ENCODE measurements at regions not wholly inside any gene's neighbourhood (a gene's known extent, or its start where the extent isn't known, plus 50 kb on each side); places are given as distances from the start of the nearest gene placed in this dataset.

- TF ChIP-seq CTCF (IDR thresholded peaks at IDR 0.05): no peak
- ATAC-seq (ENCODE audit: poor library complexity): no peak
- intact Hi-C loops (cut with DNase I, micrococcal nuclease): no loop called here
- ChIA-PET CTCF (no interaction called here), POLR2A (no interaction called here)
- no peaks in the 10 kb centered on the region for H3K27me3 Mint-ChIP-seq
- no peaks in the 10 kb centered on the region for H3K4me1 Mint-ChIP-seq (ENCODE audit: low read depth)
- peaks cover 9% of the 10 kb centered on the region for H3K9me3 Mint-ChIP-seq
- H3K4me3 Mint-ChIP-seq: no peak overlapping the region
- H3K36me3 Mint-ChIP-seq (ENCODE audit: low read depth): no peaks in the 10 kb centered on the region
- Histone ChIP-seq H3K27ac (ENCODE audit: low read depth in 1 of 2, low read length in 2 of 2) (no peak overlapping the region), H3K36me3 (ENCODE audit: insufficient read depth, low read length) (no peaks in the 10 kb centered on the region), H3K9me3 (ENCODE audit: control insufficient read depth in 1 of 2, insufficient read depth in 1 of 2, low read length in 2 of 2) (no peaks in the 10 kb centered on the region), H3K27me3 (ENCODE audit: control insufficient read depth in 1 of 2, insufficient read depth in 2 of 2, low read length in 2 of 2) (no peaks in the 10 kb centered on the region), H3K4me3 (ENCODE audit: low read length) (no peak overlapping the region), H3K4me1 (ENCODE audit: insufficient read depth, low read length) (no peaks in the 10 kb centered on the region)
- DNase-seq: peak in 2 of 14 experiments; percentile 2 to 14
- no peak overlapping the region for H3K27ac Mint-ChIP-seq
Measured at GRCh38 chr14:83208341-83208740, 1674.7 kb upstream of the SEL1L start.

- peaks cover 18% of the 10 kb centered on the region for H3K9me3 Mint-ChIP-seq
- no peak overlapping the region for H3K27ac ChIP-seq (ENCODE audit: low read depth in 1 of 2, low read length in 2 of 2)
- H3K36me3 ChIP-seq (ENCODE audit: insufficient read depth, low read length): no peaks in the 10 kb centered on the region
- H3K4me3 Mint-ChIP-seq: no peak overlapping the region
- ChIA-PET CTCF (no interaction called here), POLR2A (no interaction called here)
- H3K4me1 Mint-ChIP-seq (ENCODE audit: low read depth): no peaks in the 10 kb centered on the region
- no peaks in the 10 kb centered on the region for H3K27me3 Mint-ChIP-seq
- H3K27me3 ChIP-seq (ENCODE audit: control insufficient read depth in 1 of 2, insufficient read depth in 2 of 2, low read length in 2 of 2): no peaks in the 10 kb centered on the region
- H3K4me1 ChIP-seq (ENCODE audit: insufficient read depth, low read length): no peaks in the 10 kb centered on the region
- H3K9me3 ChIP-seq (ENCODE audit: control insufficient read depth in 1 of 2, insufficient read depth in 1 of 2, low read length in 2 of 2): peaks cover under 1 to 3% of the 10 kb centered on the region in 2 experiments
- H3K36me3 Mint-ChIP-seq (ENCODE audit: low read depth): no peaks in the 10 kb centered on the region
- no peak overlapping the region for H3K27ac Mint-ChIP-seq
- no peak for DNase-seq
- TF ChIP-seq CTCF (IDR thresholded peaks at IDR 0.05): no peak
- no peak overlapping the region for H3K4me3 ChIP-seq (ENCODE audit: low read length)
- no peak for ATAC-seq (ENCODE audit: poor library complexity)
- intact Hi-C loops (cut with DNase I, micrococcal nuclease): no loop called here
Measured at GRCh38 chr14:83217492-83217891, 1683.8 kb upstream of the SEL1L start.

GRCh38 chr14:83247924-83248639 is 1714.4 kb upstream of the SEL1L start:
- Histone ChIP-seq H3K27me3 (ENCODE audit: control insufficient read depth in 1 of 2, insufficient read depth in 2 of 2, low read length in 2 of 2) (no peaks in the 10 kb centered on the region), H3K9me3 (ENCODE audit: control insufficient read depth in 1 of 2, insufficient read depth in 1 of 2, low read length in 2 of 2) (peaks cover 0 to 8% of the 10 kb centered on the region in 2 experiments), H3K36me3 (ENCODE audit: insufficient read depth, low read length) (no peaks in the 10 kb centered on the region), H3K4me1 (ENCODE audit: insufficient read depth, low read length) (no peaks in the 10 kb centered on the region), H3K27ac (ENCODE audit: low read depth in 1 of 2, low read length in 2 of 2) (no peak overlapping the region), H3K4me3 (ENCODE audit: low read length) (no peak overlapping the region)
- no peak overlapping the region for H3K27ac Mint-ChIP-seq
- intact Hi-C loops (cut with DNase I, micrococcal nuclease): no loop called here
- H3K27me3 Mint-ChIP-seq: no peaks in the 10 kb centered on the region
- no peak overlapping the region for H3K4me3 Mint-ChIP-seq
- H3K4me1 Mint-ChIP-seq (ENCODE audit: low read depth): no peaks in the 10 kb centered on the region
- no peak for DNase-seq
- no peak for ATAC-seq (ENCODE audit: poor library complexity)
- ChIA-PET POLR2A (no interaction called here), CTCF (no interaction called here)
- TF ChIP-seq CTCF (IDR thresholded peaks at IDR 0.05): no peak
- H3K9me3 Mint-ChIP-seq: peaks cover 20% of the 10 kb centered on the region
- H3K36me3 Mint-ChIP-seq (ENCODE audit: low read depth): no peaks in the 10 kb centered on the region

Measured in CD4-positive, alpha-beta T cell (primary cell).